ENCODE measurements at regions not wholly inside any gene's neighbourhood (a gene's known extent, or its start where the extent isn't known, plus 50 kb on each side); places are given as distances from the start of the nearest gene placed in this dataset.

GRCh38 chr15:39283531-39283930 is 297.3 kb upstream of the THBS1 start (continued):
- TF ChIP-seq, protein P1, sequence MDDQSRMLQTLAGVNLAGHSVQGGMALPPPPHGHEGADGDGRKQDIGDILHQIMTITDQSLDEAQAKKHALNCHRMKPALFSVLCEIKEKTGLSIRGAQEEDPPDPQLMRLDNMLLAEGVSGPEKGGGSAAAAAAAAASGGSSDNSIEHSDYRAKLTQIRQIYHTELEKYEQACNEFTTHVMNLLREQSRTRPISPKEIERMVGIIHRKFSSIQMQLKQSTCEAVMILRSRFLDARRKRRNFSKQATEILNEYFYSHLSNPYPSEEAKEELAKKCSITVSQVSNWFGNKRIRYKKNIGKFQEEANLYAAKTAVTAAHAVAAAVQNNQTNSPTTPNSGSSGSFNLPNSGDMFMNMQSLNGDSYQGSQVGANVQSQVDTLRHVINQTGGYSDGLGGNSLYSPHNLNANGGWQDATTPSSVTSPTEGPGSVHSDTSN (IDR thresholded peaks at IDR 0.05) = no peak
- TF ChIP-seq ATOH8 (CRISPR knock-in tag; IDR thresholded peaks at IDR 0.05; ENCODE audit: low read depth) = no peak

DNA sequence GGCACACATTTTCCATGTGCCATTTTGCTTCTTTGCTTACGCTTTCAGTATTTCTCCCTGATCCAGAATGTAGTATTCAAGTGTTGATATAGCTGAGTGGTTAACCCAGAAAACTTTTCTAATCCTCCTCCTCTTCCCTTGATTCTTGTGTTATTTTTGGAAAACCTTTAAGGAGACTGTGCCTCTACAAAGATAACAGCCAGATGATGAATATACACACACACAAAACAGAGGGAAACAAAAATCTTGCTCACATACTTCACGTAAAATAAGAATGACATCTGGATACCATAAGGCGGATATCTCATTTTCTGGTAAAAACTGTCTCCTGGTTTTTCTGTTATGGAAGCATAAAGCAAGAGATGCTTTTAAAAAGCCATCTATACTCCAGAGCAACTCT is 295.8 kb upstream of the THBS1 start:
- ATAC-seq (no peak), FAIRE-seq (no peak), DNase-seq (ENCODE audit: low read depth in 1 of 2, low spot score in 1 of 2) (no peak)
- Histone ChIP-seq H3K4me1 (peaks cover 11% of the 10 kb centered on the region; the same call in 1 of the 3 replicates), H3K4me2 (no peak overlapping the region), H3K4me3 (no peak overlapping the region), H3K27ac (no peak overlapping the region; a peak in 1 of 6 replicates), H3K9me3 (no peaks in the 10 kb centered on the region)
- WGBS (ENCODE audit: missing lambda C conversion rate) = 92% methylated on average over 3 of the region's 3 CpGs
- no peak for TF ChIP-seq CEBPB (IDR thresholded peaks at IDR 0.05)
- TF ChIP-seq ZFP36 (IDR thresholded peaks at IDR 0.05; ENCODE audit: borderline replicate concordance, partially characterized antibody) = no peak
- no peak for TF ChIP-seq EP300 (IDR thresholded peaks at IDR 0.05)
- no peak for TF ChIP-seq ESRRA (IDR thresholded peaks at IDR 0.05; ENCODE audit: borderline replicate concordance, low read length)
- no peak for TF ChIP-seq MAFK (IDR thresholded peaks at IDR 0.05; ENCODE audit: partially characterized antibody)
- TF ChIP-seq JUN (IDR thresholded peaks at IDR 0.05) = no peak
- no peak for TF ChIP-seq FOSB (CRISPR knock-in tag; IDR thresholded peaks at IDR 0.05)
- TF ChIP-seq, protein P2, sequence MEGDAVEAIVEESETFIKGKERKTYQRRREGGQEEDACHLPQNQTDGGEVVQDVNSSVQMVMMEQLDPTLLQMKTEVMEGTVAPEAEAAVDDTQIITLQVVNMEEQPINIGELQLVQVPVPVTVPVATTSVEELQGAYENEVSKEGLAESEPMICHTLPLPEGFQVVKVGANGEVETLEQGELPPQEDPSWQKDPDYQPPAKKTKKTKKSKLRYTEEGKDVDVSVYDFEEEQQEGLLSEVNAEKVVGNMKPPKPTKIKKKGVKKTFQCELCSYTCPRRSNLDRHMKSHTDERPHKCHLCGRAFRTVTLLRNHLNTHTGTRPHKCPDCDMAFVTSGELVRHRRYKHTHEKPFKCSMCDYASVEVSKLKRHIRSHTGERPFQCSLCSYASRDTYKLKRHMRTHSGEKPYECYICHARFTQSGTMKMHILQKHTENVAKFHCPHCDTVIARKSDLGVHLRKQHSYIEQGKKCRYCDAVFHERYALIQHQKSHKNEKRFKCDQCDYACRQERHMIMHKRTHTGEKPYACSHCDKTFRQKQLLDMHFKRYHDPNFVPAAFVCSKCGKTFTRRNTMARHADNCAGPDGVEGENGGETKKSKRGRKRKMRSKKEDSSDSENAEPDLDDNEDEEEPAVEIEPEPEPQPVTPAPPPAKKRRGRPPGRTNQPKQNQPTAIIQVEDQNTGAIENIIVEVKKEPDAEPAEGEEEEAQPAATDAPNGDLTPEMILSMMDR (IDR thresholded peaks at IDR 0.05) = no peak
- no peak for TF ChIP-seq ELK1 (IDR thresholded peaks at IDR 0.05; ENCODE audit: low read depth, low read length)
- TF ChIP-seq PHF8 (IDR thresholded peaks at IDR 0.05; ENCODE audit: borderline replicate concordance, low read depth) = no peak
- no peak for TF ChIP-seq RCOR1 (IDR thresholded peaks at IDR 0.05; ENCODE audit: low read depth, low read length)
- TF ChIP-seq MYC (IDR thresholded peaks at IDR 0.05; ENCODE audit: borderline replicate concordance, low read length) = no peak
- TF ChIP-seq HEYL (CRISPR knock-in tag; IDR thresholded peaks at IDR 0.05) = no peak
- CTCF ChIA-PET = no interaction called here
- POLR2A ChIA-PET = no interaction called here

GRCh38 chr15:39285663-39286062 is 295.2 kb upstream of the THBS1 start:
- no peak for TF ChIP-seq ZC3H11A (IDR thresholded peaks at IDR 0.05)
- TF ChIP-seq FOXS1 (CRISPR knock-in tag; IDR thresholded peaks at IDR 0.05) = no peak
- no peak for TF ChIP-seq FOSB (CRISPR knock-in tag; IDR thresholded peaks at IDR 0.05)
- TF ChIP-seq TFCP2L1 (CRISPR knock-in tag; IDR thresholded peaks at IDR 0.05) = no peak
- no peak for TF ChIP-seq EP300 (IDR thresholded peaks at IDR 0.05)
- no peak for TF ChIP-seq HOXB13 (CRISPR knock-in tag; IDR thresholded peaks at IDR 0.05; ENCODE audit: low read depth)
- TF ChIP-seq NR3C1 (IDR thresholded peaks at IDR 0.05) = no peak
- no peak for TF ChIP-seq KDM1A (IDR thresholded peaks at IDR 0.05; ENCODE audit: low read depth)
- no peak for TF ChIP-seq GATA3 (IDR thresholded peaks at IDR 0.05; ENCODE audit: borderline replicate concordance)
- FAIRE-seq (no peak), DNase-seq (ENCODE audit: low read depth in 1 of 2, low spot score in 1 of 2) (no peak), ATAC-seq (no peak)
- no peak overlapping the region; a peak in 1 of 6 replicates for H3K27ac ChIP-seq
- no peak overlapping the region for H3K4me2 ChIP-seq
- POLR2A ChIA-PET = no interaction called here
- H3K9me3 ChIP-seq = no peaks in the 10 kb centered on the region
- CTCF ChIA-PET = no interaction called here
- H3K4me1 ChIP-seq = peaks cover 11% of the 10 kb centered on the region; the same call in 1 of the 3 replicates
- no peak overlapping the region for H3K4me3 ChIP-seq

Measured in A549 (cell line).